GM12873 (cell line): ENCODE measurements at regions not wholly inside any gene's neighbourhood (a gene's known extent, or its start where the extent isn't known, plus 50 kb on each side); places are given as distances from the start of the nearest gene placed in this dataset.

Source experiments
- CTCF ChIP-seq: IDR thresholded peaks from 2 replicates; pipeline ENCODE4 v1.5.1; 2012; ENCODE audit warnings: low read depth, mild to moderate bottlenecking, moderate library complexity, low read length, control low read depth; ENCODE audit not compliant: insufficient read depth; ENCODE audit errors: missing control alignments

- TF ChIP-seq CTCF, result no peak
Measured at GRCh38 chr2:51225377-51225776, 193.4 kb upstream of the NRXN1 start.

- no peak for TF ChIP-seq CTCF
Measured at GRCh38 chr2:51224790-51225189, 192.9 kb upstream of the NRXN1 start.

- TF ChIP-seq CTCF, result no peak
Measured at GRCh38 chr2:51222106-51222505, 190.2 kb upstream of the NRXN1 start.

DNA sequence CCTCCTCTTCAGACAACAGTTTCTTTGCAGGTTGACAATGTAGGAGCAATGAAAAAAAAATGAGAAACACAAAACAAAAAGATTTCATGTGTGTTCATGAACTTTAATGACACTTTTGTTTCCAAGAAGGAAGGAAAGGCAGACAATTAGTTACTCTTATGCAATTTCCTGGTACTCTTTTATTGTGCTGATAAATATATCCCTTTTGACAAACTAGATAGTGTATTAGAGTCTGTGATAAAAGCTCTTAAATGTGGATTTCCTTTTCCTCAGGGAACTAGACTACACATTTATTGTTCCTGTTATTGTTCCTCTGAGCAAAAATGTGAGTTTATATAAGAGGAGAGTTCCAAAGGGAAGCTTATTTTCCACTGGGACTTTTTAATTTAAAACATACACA is 188.7 kb upstream of the NRXN1 start:
- TF ChIP-seq CTCF, result no peak

DNA sequence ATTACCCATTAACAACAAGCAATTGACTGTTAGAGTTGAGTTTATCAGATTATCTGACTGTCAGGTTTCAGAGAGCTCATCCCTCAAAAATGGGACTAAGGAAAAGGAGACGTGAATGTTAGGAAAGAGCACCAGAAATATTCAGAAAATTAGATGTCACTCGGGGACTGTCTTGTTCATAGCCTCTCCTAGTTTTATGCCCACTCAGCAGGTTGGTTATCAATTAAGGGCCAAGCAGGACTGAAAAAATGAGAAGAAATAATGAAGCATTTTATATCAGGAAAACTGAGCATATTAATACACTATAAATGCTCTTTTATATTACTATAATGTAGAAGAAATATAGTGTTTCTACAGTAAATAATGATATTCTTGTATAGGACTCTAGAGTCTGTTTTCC is 188.1 kb upstream of the NRXN1 start:
- no peak for TF ChIP-seq CTCF

- TF ChIP-seq CTCF, result no peak
Measured at GRCh38 chr2:51219468-51219867, 187.5 kb upstream of the NRXN1 start.

DNA sequence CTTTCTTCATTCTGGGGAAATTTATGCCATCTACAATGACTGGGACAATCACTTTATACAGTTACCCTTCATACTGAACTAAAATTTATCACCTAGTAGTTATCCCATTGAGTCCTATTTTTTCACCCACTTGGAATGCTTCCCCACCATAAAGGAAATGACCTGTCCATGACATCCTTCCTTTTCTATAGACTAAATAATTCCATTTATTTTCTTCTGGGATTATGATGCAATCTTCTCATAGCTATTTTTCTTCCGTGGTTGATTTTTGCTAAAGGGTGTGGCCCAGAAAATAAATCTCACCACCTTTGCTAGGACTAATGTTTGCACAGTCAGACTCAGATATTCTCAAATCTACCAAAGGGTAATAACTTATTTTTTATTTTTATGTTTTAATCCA is 186.1 kb upstream of the NRXN1 start:
- TF ChIP-seq CTCF, result no peak

DNA sequence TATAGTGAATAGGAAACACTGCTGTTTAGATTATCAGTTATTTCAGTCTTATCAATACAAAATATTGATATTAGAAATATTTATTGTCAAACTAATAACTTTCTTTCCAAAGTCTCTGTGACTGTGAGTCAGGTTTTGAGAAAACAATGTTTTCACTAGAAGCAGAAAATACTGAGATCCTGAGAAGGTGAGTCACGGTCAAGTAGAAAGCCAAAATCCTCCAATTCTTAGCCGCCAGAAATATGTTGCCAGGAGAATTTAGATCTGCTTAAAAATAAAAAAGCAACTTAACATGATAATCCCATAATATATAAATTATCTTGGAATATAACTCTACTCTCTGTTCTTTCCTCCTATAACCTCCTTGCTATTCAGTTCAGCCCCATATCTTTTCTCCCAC is 181.9 kb upstream of the NRXN1 start:
- no peak for TF ChIP-seq CTCF
